NCI-H2171 treated with DMSO at 0.1 percent for 48 hours (cell line): ENCODE measurements at regions not wholly inside any gene's neighbourhood (a gene's known extent, or its start where the extent isn't known, plus 50 kb on each side); places are given as distances from the start of the nearest gene placed in this dataset.

ENCODE experiments used
- DNase-seq: peaks from one replicate; lab custom pipeline; 2025; lab: John Stamatoyannopoulos, UW

DNA sequence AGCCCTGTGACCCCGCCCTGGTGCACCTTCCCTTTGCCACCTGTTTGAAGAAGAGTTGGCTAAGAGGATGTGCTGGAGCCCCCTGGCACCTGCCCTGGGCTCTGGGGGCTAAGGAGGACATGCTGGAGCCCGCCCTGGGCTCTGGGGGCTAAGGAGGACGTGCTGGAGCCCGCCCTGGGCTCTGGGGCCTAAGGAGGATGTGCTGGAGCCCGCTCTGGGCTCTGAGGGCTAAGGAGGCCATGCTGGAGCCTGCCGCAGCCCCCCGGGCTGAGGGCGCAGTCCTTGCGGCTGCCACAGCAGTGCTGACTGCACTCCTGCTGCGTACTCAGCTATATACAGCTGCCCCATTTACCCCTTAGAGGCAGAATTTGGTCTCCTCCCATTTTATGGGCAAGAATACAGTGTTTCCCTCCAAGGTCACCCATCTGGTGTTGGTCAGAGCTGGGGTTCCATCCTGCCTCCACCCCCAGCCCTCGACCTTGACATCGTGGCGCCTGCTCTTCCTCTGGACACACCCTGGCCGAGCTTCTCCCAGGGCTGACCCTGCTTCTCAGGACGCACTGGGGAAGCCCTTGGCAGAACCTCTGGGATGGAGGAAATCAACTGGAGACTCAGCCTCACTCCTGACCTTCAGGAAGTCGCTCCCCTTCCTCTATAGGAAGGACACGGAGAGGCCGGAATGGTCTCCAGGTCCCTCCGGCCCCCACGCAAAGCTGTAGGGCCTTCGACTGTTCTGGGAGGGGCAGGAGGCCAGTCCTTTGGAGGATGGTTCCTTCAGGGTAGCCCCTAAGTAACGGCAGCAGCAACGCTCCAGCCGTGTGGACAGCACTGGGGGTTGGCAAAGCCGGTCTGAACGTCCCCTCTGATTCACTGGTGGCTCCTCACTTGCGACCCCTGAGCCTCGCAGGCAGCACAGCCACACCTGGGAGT, 65.0 kb upstream of the HPCAL1 start:
- no peak for DNase-seq

DNA sequence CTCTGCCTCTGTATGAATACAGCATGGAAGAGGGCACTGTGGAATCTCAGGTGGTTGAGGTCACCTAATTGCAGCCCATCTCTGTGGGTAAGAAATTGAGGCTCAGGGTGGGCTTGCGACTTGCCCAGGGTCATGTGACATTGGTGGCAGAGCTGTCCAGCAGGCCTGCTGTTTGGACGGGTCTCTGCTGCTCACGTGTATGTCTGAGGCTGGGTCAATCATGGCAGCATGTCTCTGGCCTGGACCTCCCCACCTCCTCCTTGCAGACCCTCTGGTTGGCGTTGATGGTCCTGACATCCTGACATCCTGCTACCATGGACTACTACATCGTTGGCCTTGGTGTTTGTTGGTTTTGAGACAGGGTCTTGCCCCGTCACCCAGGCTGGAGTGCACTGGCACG, 64.3 kb upstream of the HPCAL1 start:
- DNase-seq, result no peak

GRCh38 chr2:10238991-10239485, 63.7 kb upstream of the HPCAL1 start:
- no peak for DNase-seq

DNA sequence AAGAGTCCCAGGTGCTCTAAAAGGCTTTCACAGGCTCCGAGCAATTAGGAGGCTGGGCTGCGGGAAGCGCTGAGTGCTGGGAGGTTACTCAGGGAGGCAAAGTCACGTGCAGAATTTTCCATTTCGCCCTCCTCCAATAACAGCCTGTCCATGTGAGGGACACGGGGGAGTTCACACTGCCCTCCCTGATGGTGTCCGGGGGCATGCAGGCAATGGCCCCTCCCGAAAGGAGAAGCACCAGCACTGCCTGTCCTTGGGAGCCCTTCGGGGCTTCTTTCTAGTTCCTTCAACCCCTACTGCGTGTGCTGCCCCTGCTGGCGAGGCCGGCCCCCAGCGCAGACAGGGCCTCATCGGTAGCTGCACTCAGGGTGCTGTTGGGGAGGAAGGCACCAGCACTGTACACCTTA, 63.1 kb upstream of the HPCAL1 start:
- DNase-seq, result no peak

DNA sequence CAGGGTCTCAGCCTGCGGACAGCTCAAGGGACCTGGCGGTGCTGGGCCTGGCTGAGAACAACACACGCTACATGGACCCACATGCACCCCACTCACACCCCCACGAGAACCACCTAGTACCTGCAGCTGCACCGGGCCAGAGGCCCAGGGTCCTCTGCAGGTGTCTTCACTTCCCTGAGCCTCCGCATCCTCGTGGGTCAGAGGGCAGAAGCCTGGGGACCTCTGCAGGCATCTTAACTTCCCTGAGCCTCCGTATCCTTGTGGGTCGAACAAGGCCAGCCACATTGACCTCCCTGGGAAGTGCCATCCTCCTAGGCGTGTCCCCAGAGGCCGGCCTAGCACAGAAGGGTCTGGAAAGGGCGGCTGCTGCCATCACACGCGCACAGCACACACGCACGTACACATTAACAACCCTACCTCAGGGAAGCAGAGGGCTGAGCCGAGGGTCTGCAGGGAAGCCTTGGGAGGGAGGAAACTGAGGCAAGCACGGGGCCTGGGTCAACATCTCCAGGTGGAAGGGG, 62.5 kb upstream of the HPCAL1 start:
- no peak for DNase-seq

- no peak for DNase-seq
Observed at GRCh38 chr2:10240911-10241610, 61.6 kb upstream of the HPCAL1 start.

- DNase-seq, result no peak
Observed at GRCh38 chr2:10241641-10242430, 60.9 kb upstream of the HPCAL1 start.

- DNase-seq, result no peak
Observed at GRCh38 chr2:10242451-10242850, 60.3 kb upstream of the HPCAL1 start.

DNA sequence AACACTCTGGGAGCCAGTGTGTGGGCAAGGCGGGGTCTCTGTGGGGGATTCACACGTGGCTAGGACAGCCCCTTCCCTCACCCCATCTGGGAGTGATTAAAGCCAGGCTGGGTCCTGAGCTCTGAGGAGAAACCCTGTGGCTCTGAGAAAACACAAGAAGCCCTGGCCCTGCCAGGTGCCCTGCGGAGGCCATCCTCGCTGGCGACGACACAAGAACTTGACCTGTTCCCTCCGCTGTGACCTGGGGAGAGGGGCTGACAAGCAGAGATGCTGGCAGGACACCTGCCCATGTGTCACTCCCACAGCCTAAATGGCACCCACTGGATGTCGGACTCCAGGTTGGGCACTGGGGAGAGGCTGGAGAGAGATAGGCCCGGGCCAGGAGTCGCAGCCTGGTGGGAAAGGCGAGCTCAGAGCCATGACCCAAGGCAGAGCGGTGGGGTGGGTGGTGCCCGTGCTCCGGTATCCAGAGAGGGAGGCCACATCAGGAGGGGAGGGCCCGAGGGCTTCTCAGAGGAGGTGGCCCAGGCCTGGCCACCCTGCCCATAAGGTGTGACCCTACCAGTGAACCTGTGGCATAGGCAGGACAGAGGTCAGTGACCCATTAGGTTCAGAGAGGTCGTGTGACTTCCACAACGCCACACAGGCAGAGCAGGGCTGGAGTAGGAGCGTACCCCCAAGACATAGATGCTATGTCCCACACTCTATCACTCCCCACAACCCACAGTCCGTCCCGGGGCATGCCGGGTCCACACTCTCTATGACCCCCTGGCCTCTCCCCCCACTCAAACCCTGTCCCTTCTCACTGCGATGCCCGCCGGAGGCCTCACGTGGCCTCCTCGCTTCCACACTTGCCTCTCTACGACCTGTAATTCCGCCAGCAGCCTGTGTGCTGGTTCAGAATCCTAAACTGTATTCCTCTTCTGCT, 59.4 kb upstream of the HPCAL1 start:
- DNase-seq, result no peak

- DNase-seq, result no peak
Observed at GRCh38 chr2:10243926-10244270, 58.8 kb upstream of the HPCAL1 start.

GRCh38 chr2:10245021-10245420, 57.7 kb upstream of the HPCAL1 start:
- no peak for DNase-seq

DNA sequence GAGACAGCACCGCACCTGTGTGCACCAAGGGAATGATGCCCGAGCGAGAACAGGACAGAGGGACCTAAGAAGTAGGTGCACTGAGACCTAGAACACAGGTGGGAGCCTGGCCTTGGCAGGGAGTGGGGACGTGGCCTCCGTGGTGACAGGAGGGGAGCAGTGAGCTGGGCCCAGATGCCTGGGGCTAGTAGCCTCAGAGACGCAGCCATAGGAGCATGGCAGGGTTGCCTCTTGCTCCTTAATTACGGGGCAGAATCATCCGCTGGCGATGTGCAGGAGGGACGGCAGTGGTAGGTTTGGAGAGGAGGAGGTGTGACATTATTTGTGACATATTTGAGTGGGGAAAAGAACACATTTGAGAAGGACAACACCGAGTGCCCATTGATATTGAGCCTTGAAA, 57.0 kb upstream of the HPCAL1 start:
- no peak for DNase-seq

DNA sequence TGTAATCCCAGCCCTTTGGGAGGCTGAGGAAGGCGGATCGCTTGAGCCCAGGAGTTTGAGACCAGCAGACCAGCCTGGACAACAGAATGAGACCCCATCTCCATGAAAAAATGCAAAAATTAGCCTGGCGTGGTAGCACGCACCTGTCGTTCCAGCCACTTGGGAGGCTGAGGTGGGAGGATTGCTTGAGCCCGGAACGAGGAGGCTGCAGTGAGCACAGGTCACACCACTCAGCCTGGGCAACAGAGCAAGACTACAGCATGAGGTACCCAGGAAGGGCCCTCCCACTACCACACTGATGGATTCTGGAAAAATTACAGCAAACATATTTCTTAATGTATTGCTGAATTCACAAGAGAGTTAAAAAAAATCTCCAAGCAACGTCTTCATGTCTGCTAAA, 56.3 kb upstream of the HPCAL1 start:
- no peak for DNase-seq

DNA sequence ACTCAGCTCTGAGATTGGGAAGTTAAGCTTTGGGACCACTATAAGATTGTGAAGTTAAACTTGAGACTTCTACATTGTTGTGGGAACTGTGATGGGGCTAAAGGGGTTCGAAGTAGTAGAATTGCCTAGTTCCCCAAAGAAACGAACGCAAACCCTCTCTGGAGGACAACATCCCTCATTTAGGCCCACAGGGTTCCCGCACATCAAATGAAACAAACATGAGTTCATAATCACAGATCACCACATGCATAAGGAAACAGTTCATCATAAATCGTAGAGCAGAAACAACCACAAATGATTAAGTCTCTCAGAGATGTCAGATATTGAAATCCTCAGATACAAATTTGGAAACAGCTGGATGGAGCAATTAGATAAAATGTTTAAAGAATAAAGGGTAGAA, 55.9 kb upstream of the HPCAL1 start:
- DNase-seq, result no peak

- no peak for DNase-seq
Observed at GRCh38 chr2:10249798-10250197, 52.9 kb upstream of the HPCAL1 start.

- no peak for DNase-seq
Observed at GRCh38 chr2:10252224-10252623, 50.5 kb upstream of the HPCAL1 start.

DNA sequence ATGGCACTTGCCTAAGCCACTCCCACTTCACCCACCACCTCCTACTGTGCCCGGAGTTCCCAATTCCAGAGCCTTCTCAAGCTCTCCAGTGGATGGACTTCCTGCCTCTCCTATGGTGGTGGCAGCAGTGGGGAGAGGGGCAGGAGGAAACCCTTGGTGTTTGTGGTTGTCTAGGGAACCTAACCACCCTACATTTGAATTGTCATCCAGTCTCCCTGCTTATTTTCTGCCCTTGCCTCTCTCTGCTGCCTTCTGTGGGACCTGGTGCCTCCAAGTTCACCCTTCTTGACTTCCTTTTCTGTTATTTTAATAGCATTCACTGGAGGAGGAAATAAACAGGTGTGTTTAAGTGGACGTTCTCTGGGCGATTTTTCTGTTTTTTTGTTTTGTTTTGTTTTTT, 50.0 kb upstream of the HPCAL1 start:
- DNase-seq, result no peak
